Islet of Langerhans (tissue), 1 donor: ENCODE measurements at regions not wholly inside any gene's neighbourhood (a gene's known extent, or its start where the extent isn't known, plus 50 kb on each side); places are given as distances from the start of the nearest gene placed in this dataset.
"Not testable (repeated sequence)": the region's sequence is repeated elsewhere in the genome, so short reads cannot be mapped to it uniquely, and the experiment has no call there.

Experiments used
- FAIRE-seq: peaks from one replicate; lab custom pipeline; 2011; peaks lifted over from hg19 to GRCh38; lab: Jason Lieb, UNC

DNA sequence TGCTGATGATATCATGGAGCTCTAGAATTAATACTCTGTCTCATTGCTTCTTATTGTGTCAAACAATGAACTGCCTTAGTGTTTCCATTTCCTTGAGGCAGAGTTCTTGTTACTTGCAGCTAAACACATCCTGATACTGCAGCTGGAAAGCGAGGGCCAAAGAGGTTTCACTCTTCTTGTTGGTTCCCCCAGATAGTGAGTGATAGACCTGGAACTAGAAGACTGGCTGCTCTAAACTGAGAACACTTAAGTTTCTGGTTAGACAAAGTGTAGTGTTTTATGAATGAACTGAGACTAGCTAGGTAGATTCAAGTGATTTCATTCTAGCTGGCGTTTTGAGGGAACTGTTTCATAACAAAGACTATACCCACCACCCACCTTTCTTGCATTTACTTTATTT, 321.7 kb downstream of the TXNL1 start:
- FAIRE-seq, result no peak

GRCh38 chr18:56315363-56315762, 323.0 kb downstream of the TXNL1 start:
- no peak for FAIRE-seq

- no peak for FAIRE-seq
Measured at GRCh38 chr18:56314396-56314795, 324.0 kb downstream of the TXNL1 start.

- FAIRE-seq, result no peak
Measured at GRCh38 chr18:56312551-56313335, 325.6 kb downstream of the TXNL1 start.

GRCh38 chr18:56309104-56309503, 329.3 kb downstream of the TXNL1 start:
- no peak for FAIRE-seq

- no peak for FAIRE-seq
Measured at GRCh38 chr18:56307354-56308170, 330.8 kb downstream of the TXNL1 start.

- FAIRE-seq, result no peak
Measured at GRCh38 chr18:56306797-56307196, 331.6 kb downstream of the TXNL1 start.

GRCh38 chr18:56305583-56305982, 332.8 kb downstream of the TXNL1 start:
- no peak for FAIRE-seq

DNA sequence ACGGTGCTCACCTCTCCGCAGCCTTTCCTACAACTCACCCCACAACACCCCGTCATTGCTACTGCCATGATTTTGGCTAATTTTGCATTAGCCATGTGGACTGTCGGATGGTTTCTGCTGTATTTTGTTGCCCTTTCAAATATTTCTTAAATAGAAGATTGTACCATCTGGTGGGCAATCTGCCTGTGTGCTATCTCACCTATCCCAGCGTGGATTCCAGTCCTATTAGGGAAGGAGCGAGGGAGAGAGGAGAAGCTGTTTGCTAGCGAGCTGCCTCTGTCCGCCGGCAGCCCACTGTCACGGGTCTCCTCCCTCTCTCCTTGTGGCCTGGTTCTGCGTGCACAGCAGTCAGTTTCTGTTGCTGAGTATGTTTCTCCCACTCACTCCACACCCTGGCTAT, 336.2 kb downstream of the TXNL1 start:
- no peak for FAIRE-seq

GRCh38 chr18:56299740-56300139, 338.7 kb downstream of the TXNL1 start:
- no peak for FAIRE-seq

DNA sequence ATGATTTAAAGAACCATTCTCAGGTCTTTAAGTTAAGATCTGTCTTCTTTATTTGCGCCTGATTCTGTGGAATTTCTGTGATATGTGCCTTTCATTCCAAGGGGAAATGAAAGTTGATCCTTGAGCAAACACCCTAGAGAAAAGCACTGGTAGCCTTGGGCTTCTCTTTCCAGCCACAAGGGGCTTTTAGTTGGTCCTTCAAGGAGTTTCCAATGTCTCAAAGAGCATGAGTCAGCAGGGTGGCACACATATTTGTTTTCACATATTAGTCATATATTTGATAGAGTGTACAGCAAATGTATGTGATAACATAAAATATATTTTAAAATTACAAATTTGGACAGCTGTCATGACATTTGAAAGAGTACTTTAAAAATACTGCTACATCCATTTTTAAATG, 339.5 kb downstream of the TXNL1 start:
- peak; percentile 27 for FAIRE-seq

- no peak for FAIRE-seq
Measured at GRCh38 chr18:56296381-56296780, 342.0 kb downstream of the TXNL1 start.

DNA sequence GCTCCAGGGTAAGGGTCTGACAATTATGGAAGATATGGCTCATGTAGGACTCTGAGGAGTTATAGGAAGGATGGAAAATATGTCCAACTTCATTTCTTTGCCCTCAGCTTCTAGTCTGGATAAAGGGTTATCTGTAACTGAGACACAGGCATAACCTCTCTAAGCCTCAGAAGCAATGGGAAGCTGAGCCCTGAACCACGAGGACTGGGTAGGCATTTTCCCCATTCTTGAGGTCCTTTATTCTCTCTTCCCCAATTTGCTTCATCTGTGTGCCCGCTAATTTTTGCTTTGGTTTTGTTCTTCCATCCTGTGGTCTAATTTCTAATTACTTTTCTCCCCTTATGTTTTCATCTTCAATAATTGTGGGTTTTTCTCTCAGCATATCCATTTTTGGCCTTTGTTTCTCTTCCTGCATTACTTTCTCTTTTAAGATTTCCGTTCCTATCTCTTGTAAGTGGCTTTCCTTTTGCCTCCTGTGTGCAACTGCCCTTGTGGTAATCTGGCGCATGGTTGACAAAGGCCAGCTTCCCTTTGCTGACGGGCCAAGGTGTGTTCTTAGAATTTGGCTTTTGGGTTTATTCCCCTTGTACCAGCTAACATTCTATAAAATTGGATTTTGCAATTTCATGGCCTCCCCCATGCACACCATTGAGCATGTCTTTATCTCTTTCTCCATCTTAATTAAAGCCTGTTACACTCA, 343.8 kb downstream of the TXNL1 start:
- FAIRE-seq, result no peak

- no peak for FAIRE-seq
Measured at GRCh38 chr18:56291294-56291693, 347.1 kb downstream of the TXNL1 start.

- FAIRE-seq, result no peak
Measured at GRCh38 chr18:56289381-56289780, 349.0 kb downstream of the TXNL1 start.

DNA sequence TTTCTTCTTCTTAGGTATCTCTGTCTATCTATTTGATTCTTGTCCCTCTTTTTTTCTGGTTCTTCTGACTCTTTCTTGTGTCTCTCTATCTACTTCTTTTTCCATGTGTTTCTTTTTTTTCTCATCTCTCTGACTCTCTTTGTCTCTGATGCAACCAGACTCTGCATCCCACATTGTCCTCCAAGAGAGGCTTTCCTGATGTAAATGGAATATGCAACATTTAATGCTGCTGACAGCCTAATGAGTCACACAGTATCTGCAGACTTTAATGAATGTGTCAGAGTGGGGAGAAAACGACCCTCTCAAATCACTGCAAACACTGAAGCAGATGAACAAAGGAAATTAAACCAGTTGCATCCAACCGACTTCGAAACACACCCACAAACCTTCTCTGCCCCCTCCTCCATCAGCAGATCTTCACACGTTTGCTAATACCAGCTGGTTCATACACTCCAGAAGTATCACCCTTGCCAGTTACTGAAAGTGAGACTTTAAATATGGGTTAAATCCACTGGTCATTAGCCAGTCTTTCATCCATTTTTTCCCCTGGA, 351.5 kb downstream of the TXNL1 start:
- no peak for FAIRE-seq

- FAIRE-seq, result no peak
Measured at GRCh38 chr18:56285387-56286065, 352.9 kb downstream of the TXNL1 start.

- FAIRE-seq, result no peak
Measured at GRCh38 chr18:56284319-56284718, 354.1 kb downstream of the TXNL1 start.

DNA sequence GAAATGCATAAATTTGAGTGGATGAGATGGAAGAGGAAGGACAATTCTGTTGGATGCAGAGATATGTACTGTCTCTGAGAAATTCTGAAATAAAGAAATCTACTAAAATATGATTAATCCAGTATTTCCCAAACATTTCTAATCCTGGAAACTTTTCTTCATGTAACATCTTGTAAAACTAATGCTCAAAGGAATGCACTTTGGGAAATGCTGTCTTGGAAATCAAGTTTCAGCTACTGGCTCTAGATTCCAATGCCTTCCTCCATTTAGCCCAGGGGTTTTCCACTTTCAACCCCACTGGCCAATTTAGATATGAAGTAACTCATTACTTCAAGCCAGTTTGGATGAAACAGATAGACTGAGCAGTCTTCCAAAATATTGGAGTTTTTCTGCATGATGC, 355.1 kb downstream of the TXNL1 start:
- FAIRE-seq, result no peak

GRCh38 chr18:56282234-56283104, 355.9 kb downstream of the TXNL1 start:
- no peak for FAIRE-seq

DNA sequence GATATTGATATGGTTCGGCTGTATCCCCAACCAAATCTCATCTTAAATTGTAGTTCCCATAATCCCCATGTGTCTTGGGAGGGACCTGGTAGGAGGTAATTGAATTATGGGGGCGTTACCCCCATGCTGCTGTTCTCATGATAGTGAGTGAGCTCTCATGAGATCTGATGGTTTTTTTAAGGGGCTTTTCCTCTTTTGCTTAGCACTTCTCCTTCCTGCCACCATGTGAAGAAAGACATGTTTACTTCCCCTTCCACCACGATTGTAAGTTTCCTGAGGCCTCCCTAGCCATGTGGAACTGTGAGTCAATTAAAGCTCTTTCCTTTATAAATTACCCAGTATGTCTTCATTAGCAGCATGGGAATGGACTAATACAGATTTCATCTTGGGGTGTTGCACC, 358.6 kb downstream of the TXNL1 start:
- FAIRE-seq, result not testable (repeated sequence)
